Fibroblast of skin of right biceps (primary cell): ENCODE measurements at regions not wholly inside any gene's neighbourhood (a gene's known extent, or its start where the extent isn't known, plus 50 kb on each side); places are given as distances from the start of the nearest gene placed in this dataset.

ENCODE experiments used
- DNase-seq: peaks from one replicate; pipeline ENCODE4 v3.0.0-alpha.2; 2013

- peak; percentile 42 for DNase-seq
Measured at GRCh38 chr2:41414486-41415230, 633.2 kb upstream of the PKDCC start.

GRCh38 chr2:41417511-41417910, 630.3 kb upstream of the PKDCC start:
- no peak for DNase-seq

- DNase-seq = no peak
Measured at GRCh38 chr2:41420219-41420618, 627.6 kb upstream of the PKDCC start.

GRCh38 chr2:41420872-41421271, 626.9 kb upstream of the PKDCC start:
- DNase-seq = no peak

GRCh38 chr2:41431756-41432155, 616.1 kb upstream of the PKDCC start:
- no peak for DNase-seq

- DNase-seq = no peak
Measured at GRCh38 chr2:41432459-41432858, 615.4 kb upstream of the PKDCC start.

- DNase-seq = no peak
Measured at GRCh38 chr2:41434991-41435390, 612.8 kb upstream of the PKDCC start.

- DNase-seq = no peak
Measured at GRCh38 chr2:41441958-41442357, 605.9 kb upstream of the PKDCC start.

- DNase-seq = no peak
Measured at GRCh38 chr2:41445865-41446264, 602.0 kb upstream of the PKDCC start.

- DNase-seq = no peak
Measured at GRCh38 chr2:41446266-41446665, 601.6 kb upstream of the PKDCC start.

- DNase-seq = no peak
Measured at GRCh38 chr2:41448221-41448620, 599.6 kb upstream of the PKDCC start.

GRCh38 chr2:41457026-41457425, 590.8 kb upstream of the PKDCC start:
- DNase-seq = no peak

- DNase-seq = peak; percentile 1
Measured at GRCh38 chr2:41460661-41461060, 587.2 kb upstream of the PKDCC start.

- DNase-seq = no peak
Measured at GRCh38 chr2:41464395-41464794, 583.4 kb upstream of the PKDCC start.

- DNase-seq = no peak
Measured at GRCh38 chr2:41475959-41476358, 571.9 kb upstream of the PKDCC start.

- DNase-seq = no peak
Measured at GRCh38 chr2:41482659-41483058, 565.2 kb upstream of the PKDCC start.

GRCh38 chr2:41483226-41483625, 564.6 kb upstream of the PKDCC start:
- no peak for DNase-seq

- DNase-seq = no peak
Measured at GRCh38 chr2:41483982-41484857, 563.6 kb upstream of the PKDCC start.

GRCh38 chr2:41484858-41485234, 563.0 kb upstream of the PKDCC start:
- no peak for DNase-seq

GRCh38 chr2:41486948-41487347, 560.9 kb upstream of the PKDCC start:
- DNase-seq = no peak

- no peak for DNase-seq
Measured at GRCh38 chr2:41488888-41489287, 558.9 kb upstream of the PKDCC start.

GRCh38 chr2:41489638-41490037, 558.2 kb upstream of the PKDCC start:
- no peak for DNase-seq

- DNase-seq = peak; percentile 2
Measured at GRCh38 chr2:41495050-41495449, 552.8 kb upstream of the PKDCC start.

GRCh38 chr2:41496908-41497307, 550.9 kb upstream of the PKDCC start:
- DNase-seq = no peak
